GM21576 (cell line): ENCODE measurements at regions not wholly inside any gene's neighbourhood (a gene's known extent, or its start where the extent isn't known, plus 50 kb on each side); places are given as distances from the start of the nearest gene placed in this dataset.

Experiments
- ATAC-seq: cut with Tn5 transposase; IDR thresholded peaks from one replicate; pipeline ENCODE4 v1.9.1; 2021; ENCODE audit warnings: mild to moderate bottlenecking, moderate library complexity; ENCODE audit not compliant: unreplicated experiment

DNA sequence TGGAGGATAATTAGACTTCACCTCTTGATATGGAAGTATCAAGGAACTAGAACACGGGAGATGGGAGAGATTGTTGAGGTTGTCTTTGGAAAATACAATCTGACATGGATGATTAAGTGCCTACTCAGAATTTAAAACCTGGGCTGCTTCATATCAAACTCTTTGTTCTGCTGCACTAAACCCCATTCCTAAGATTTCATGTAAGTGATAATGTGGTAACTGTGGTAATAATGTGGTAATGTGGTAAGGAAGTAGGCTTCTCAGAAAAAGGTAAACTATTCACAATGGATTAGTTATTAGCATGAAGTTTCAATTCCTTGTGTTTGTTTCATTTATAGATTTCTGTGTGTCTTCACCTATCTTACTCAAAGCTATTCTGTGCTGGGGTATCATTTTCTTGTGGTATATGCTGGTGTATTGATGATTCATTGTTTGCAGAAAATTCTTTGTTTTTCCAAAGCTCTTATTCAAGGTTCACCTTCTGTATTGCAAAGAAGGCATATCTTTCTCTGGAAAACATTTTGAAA is 129.9 kb upstream of the TAC1 start:
- no peak for ATAC-seq

- ATAC-seq = no peak
Measured at GRCh38 chr7:97620495-97620894, 111.4 kb upstream of the TAC1 start.

- peak; percentile 97 for ATAC-seq
Measured at GRCh38 chr7:97623333-97623732, 108.6 kb upstream of the TAC1 start.

- no peak for ATAC-seq
Measured at GRCh38 chr7:97630116-97630515, 101.8 kb upstream of the TAC1 start.

DNA sequence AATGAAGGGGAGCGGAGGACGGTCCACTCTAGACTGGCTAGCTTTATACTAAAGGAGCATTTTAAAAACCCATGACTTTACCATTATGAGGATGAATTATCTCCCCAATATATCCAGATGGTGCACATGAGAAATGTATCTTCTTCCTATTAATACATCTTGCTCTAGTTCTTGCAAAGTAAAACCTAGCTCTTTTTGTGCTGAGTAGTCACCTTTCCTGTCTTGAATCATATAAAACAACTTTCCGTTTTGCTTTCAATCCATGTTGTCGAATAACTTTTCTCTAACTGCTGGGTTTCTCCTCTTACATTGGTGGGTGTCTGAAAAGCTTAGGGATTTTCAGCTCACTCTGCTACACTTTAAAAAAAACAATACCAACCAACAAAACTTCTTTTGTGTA is 96.3 kb upstream of the TAC1 start:
- no peak for ATAC-seq

- ATAC-seq = no peak
Measured at GRCh38 chr7:97639036-97639435, 92.8 kb upstream of the TAC1 start.

DNA sequence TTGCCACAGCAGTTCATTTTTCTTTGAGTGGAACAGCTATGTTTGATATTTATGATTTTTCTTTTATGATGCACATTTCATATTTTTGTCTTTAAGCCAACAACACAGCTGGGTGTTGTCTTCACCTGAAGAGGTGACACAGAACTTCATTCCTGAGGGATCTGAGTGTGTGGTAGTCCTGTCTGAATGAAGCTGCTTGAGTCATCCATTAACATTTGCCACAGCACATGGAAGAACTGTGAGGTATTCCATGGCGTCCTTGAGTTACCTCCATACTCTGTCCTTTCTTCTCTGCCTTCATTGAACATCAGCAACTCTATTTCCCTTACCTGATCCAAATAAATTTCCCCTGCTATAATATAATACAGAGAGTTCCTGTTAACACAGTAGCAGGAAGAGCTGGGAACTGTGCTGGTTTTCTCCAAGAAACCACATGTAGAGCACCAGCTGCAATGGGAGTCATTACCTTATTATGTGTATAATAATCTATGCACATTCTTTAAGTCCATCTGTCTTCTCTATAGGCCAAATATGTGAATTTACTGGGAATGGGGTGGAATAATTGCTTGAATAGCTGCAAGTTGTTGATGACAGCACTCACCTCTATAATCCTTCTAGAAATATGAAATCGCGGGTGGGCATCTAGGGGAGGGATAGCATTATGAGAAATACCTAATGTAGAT is 72.4 kb upstream of the TAC1 start:
- ATAC-seq = no peak

DNA sequence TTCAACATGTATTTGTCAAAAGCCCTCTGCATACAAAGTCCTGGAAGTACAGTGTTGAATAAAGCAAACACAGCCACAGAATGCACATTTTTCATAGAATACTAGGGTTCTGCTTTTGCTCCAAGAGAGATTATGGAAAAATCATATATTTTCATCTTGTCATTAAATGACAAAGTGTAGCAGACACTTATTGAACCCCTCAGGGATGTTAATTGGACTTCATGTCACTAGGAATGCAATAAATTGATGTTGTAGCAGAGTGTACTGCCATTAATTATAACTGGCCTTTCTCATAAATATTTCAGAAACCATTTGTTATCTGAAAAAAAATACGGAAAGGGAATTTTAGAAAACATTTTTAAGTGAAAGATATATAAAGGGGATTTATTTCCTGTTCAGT is 64.5 kb upstream of the TAC1 start:
- ATAC-seq = no peak

DNA sequence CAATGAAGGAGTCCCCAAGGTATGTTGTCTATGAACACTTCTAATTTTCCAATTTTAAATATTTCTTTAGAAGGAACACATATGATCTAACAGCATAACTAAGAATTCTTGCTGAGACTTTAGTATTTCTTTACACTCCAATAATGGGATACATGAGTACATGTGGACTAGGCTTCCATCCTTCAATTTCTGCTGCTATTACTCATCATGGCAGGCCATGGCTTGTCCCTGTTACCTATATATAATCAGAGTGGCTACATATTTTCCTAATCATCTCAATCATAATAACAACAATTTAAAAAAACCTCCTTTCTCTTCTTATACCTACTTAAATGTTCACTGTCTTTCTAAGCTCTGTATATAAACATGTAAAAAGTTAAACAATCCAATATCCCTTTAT is 60.3 kb upstream of the TAC1 start:
- no peak for ATAC-seq

- ATAC-seq = no peak
Measured at GRCh38 chr7:97680622-97681021, 51.3 kb upstream of the TAC1 start.
